NCI-H2081 (cell line): ENCODE measurements at regions not wholly inside any gene's neighbourhood (a gene's known extent, or its start where the extent isn't known, plus 50 kb on each side); places are given as distances from the start of the nearest gene placed in this dataset.
"Not testable (repeated sequence)": the region's sequence is repeated elsewhere in the genome, so short reads cannot be mapped to it uniquely, and the experiment has no call there.

Experiments
- DNase-seq, 2 experiments: peaks; one replicate each; lab custom pipeline; 2025; lab: John Stamatoyannopoulos, UW

GRCh38 chr2:147420517-147420916 lies 424.3 kb upstream of the ACVR2A start:
- no peak for DNase-seq

GRCh38 chr2:147416099-147416498 lies 428.7 kb upstream of the ACVR2A start:
- DNase-seq, result no peak

GRCh38 chr2:147414656-147415055 lies 430.2 kb upstream of the ACVR2A start:
- DNase-seq, result not testable (repeated sequence)

GRCh38 chr2:147408357-147408756 lies 436.5 kb upstream of the ACVR2A start:
- DNase-seq, result no peak

- DNase-seq, result no peak
These were observed 439.2 kb upstream of the ACVR2A start for GRCh38 chr2:147405651-147406050.

GRCh38 chr2:147398996-147399395 lies 445.8 kb upstream of the ACVR2A start:
- DNase-seq, result no peak

- DNase-seq, result no peak
These were observed 446.5 kb upstream of the ACVR2A start for GRCh38 chr2:147398301-147398700.

GRCh38 chr2:147396890-147397289 lies 447.9 kb upstream of the ACVR2A start:
- DNase-seq, result no peak

GRCh38 chr2:147394179-147394790 lies 450.5 kb upstream of the ACVR2A start:
- DNase-seq, result no peak

- DNase-seq, result no peak
These were observed 452.6 kb upstream of the ACVR2A start for GRCh38 chr2:147392180-147392579.

- DNase-seq, result no peak
These were observed 454.4 kb upstream of the ACVR2A start for GRCh38 chr2:147390475-147390874.

- no peak for DNase-seq
These were observed 455.6 kb upstream of the ACVR2A start for GRCh38 chr2:147389218-147389617.

- no peak for DNase-seq
These were observed 456.6 kb upstream of the ACVR2A start for GRCh38 chr2:147388217-147388616.

GRCh38 chr2:147386284-147386683 lies 458.5 kb upstream of the ACVR2A start:
- DNase-seq, result no peak

- no peak for DNase-seq
These were observed 459.2 kb upstream of the ACVR2A start for GRCh38 chr2:147385600-147385999.

GRCh38 chr2:147384659-147385058 lies 460.2 kb upstream of the ACVR2A start:
- DNase-seq, result no peak

GRCh38 chr2:147382322-147382948 lies 462.4 kb upstream of the ACVR2A start:
- DNase-seq, result peak; percentile 88 to 97

GRCh38 chr2:147378403-147378802 lies 466.4 kb upstream of the ACVR2A start:
- DNase-seq, result no peak

GRCh38 chr2:147375073-147375472 lies 469.8 kb upstream of the ACVR2A start:
- DNase-seq, result no peak

GRCh38 chr2:147374423-147374811 lies 470.4 kb upstream of the ACVR2A start:
- peak; percentile 63 to 94 for DNase-seq

GRCh38 chr2:147373800-147374422 lies 470.9 kb upstream of the ACVR2A start:
- no peak for DNase-seq

GRCh38 chr2:147368306-147368705 lies 476.5 kb upstream of the ACVR2A start:
- DNase-seq, result no peak

GRCh38 chr2:147366279-147366678 lies 478.6 kb upstream of the ACVR2A start:
- no peak for DNase-seq

- DNase-seq, result no peak
These were observed 479.2 kb upstream of the ACVR2A start for GRCh38 chr2:147365622-147366021.
